ENCODE measurements at regions not wholly inside any gene's neighbourhood (a gene's known extent, or its start where the extent isn't known, plus 50 kb on each side); places are given as distances from the start of the nearest gene placed in this dataset.
"Not testable (repeated sequence)": the region's sequence is repeated elsewhere in the genome, so short reads cannot be mapped to it uniquely, and the experiment has no call there.

DNA sequence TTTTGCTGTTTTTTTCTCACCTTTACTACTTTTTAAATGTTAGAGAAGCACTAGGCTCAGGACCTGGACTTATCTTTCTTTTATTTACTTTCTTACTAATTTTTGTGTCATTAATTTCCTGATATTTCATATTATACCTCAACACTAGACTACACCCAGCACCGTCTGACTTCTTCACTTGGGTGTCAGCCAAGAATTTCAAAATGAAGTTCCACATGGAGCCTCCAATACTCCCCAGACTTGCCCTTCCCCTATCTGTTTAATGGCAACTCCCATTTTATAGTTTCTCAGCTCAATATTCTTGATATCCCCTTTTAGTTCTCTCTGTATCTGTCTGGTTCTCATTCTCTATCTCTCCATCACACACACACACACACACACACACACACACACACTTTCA lies 139.3 kb downstream of the USP22 start:
- not testable (repeated sequence) for H2BK15ac ChIP-seq (ENCODE audit: low read depth, poor library complexity, severe bottlenecking); H3K4me1 ChIP-seq (ENCODE audit: control insufficient read depth, insufficient read depth, low read depth, low read length); H2AFZ ChIP-seq (ENCODE audit: low read depth, low read length); H2BK12ac ChIP-seq (ENCODE audit: low read length in 2 of 2); H2AK5ac ChIP-seq (ENCODE audit: low read length, severe bottlenecking); H3K27ac ChIP-seq (ENCODE audit: low read length, poor library complexity, severe bottlenecking); DNase-seq; H4K91ac ChIP-seq (ENCODE audit: low read length); H2BK5ac ChIP-seq (ENCODE audit: low read depth, low read length, poor library complexity, severe bottlenecking); H3K4me2 ChIP-seq (ENCODE audit: low read length, poor library complexity, severe bottlenecking); H3K14ac ChIP-seq (ENCODE audit: low read length in 2 of 2); H3K18ac ChIP-seq (ENCODE audit: low read depth in 1 of 2, low read length in 2 of 2); H3K4me3 ChIP-seq (ENCODE audit: insufficient read depth in 1 of 2, low read depth in 1 of 2, low read length in 2 of 2); H3K9me3 ChIP-seq (ENCODE audit: control insufficient read depth, low read length); H2BK120ac ChIP-seq (ENCODE audit: low read depth, low read length); H3K23ac ChIP-seq (ENCODE audit: low read length in 2 of 2); H3K9ac ChIP-seq (ENCODE audit: low read length); H3K27me3 ChIP-seq (ENCODE audit: control insufficient read depth in 1 of 2, insufficient read depth in 1 of 2, low read length in 2 of 2); H4K8ac ChIP-seq (ENCODE audit: low read length); H3K4ac ChIP-seq (ENCODE audit: low read depth in 1 of 2, low read length in 2 of 2)
- Histone ChIP-seq H3K79me1 (replicated peaks; ENCODE audit: low read length, poor library complexity, severe bottlenecking) (peaks cover 14% of the 10 kb centered on the region), H3K36me3 (ENCODE audit: control insufficient read depth in 1 of 2, insufficient read depth in 2 of 2, low read depth in 1 of 2, low read length in 2 of 2) (peaks cover 0 to 16% of the 10 kb centered on the region in 2 experiments)
- 78% methylated on average over 1 of the region's 1 CpG for WGBS

DNA sequence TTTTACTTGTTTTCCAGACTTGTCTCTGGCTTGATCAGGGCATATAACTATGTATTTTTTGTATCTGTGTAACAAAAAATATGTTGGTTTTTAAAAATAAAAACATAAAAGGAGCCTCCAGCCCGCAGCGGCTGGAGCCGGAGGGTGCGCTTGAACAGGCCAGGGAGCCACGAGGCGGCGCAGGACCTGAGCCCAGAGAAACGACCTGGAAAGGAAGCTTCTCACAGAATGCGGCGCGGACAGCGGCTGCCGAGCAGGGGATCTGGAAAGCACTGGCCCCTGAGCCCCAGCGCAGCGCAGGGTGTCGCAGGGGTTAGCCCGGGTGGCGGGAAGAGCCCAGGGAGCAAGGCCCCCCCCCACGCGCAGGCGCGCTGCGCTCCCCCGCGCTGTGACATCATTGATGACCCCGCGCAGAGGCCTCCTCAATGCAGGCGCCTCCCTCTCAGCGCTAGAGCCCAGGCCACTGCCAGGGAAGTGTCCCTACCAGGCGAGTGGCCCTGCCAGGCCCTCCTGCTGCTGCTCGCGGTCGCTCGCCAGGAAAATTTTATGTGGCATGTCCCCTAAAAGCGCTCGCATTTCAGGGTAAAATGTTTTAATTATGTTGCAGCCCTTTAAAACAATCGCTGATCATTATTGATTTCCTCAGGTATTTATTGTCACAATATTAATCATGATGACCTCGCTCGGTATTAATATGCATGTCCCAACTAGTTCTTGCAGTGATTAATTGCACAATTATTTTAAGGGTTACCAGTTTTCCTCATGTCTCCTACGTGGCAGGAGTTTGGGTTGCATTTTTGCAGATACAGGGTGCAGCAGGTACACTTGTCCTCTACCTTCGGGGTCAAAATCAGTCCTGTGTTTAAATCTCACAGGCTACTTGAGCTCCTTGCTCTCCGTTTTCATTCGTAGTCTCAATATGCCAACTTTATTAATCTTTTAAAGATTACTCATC lies 134.2 kb downstream of the USP22 start:
- no peaks in the 10 kb centered on the region for H3K9me3 ChIP-seq (ENCODE audit: control insufficient read depth, low read length)
- peak overlapping the region; percentile 85 for H2AFZ ChIP-seq (ENCODE audit: low read depth, low read length)
- H3K23ac ChIP-seq (ENCODE audit: low read length in 2 of 2) = no peak overlapping the region
- WGBS = 9% methylated on average over 38 of the region's 43 CpGs
- peak; percentile 83 for DNase-seq
- no peak overlapping the region for H2BK15ac ChIP-seq (ENCODE audit: low read depth, poor library complexity, severe bottlenecking)
- no peak overlapping the region for H3K4ac ChIP-seq (ENCODE audit: low read depth in 1 of 2, low read length in 2 of 2)
- no peak overlapping the region for H2BK5ac ChIP-seq (ENCODE audit: low read depth, low read length, poor library complexity, severe bottlenecking)
- no peak overlapping the region for H2BK120ac ChIP-seq (ENCODE audit: low read depth, low read length)
- peak overlapping the region; percentile 79 for H4K8ac ChIP-seq (ENCODE audit: low read length)
- peaks cover 12% of the 10 kb centered on the region for H3K79me1 ChIP-seq (replicated peaks; ENCODE audit: low read length, poor library complexity, severe bottlenecking)
- H2AK5ac ChIP-seq (ENCODE audit: low read length, severe bottlenecking) = no peak overlapping the region
- peak overlapping the region; percentile 53 for H3K27ac ChIP-seq (ENCODE audit: low read length, poor library complexity, severe bottlenecking)
- H3K27me3 ChIP-seq (ENCODE audit: control insufficient read depth in 1 of 2, insufficient read depth in 1 of 2, low read length in 2 of 2) = no peaks in the 10 kb centered on the region
- peak overlapping the region; percentile 31 to 75 for H3K4me3 ChIP-seq (ENCODE audit: insufficient read depth in 1 of 2, low read depth in 1 of 2, low read length in 2 of 2)
- no peak overlapping the region for H2BK12ac ChIP-seq (ENCODE audit: low read length in 2 of 2)
- no peak overlapping the region for H3K14ac ChIP-seq (ENCODE audit: low read length in 2 of 2)
- peak overlapping the region; percentile 53 for H3K4me2 ChIP-seq (ENCODE audit: low read length, poor library complexity, severe bottlenecking)
- peak overlapping the region in 1 of 2 experiments; percentile 81 for H3K18ac ChIP-seq (ENCODE audit: low read depth in 1 of 2, low read length in 2 of 2)
- H4K91ac ChIP-seq (ENCODE audit: low read length) = no peak overlapping the region
- H3K4me1 ChIP-seq (ENCODE audit: control insufficient read depth, insufficient read depth, low read depth, low read length) = peaks cover 4% of the 10 kb centered on the region
- H3K9ac ChIP-seq (ENCODE audit: low read length) = peak overlapping the region; percentile 89
- H3K36me3 ChIP-seq (ENCODE audit: control insufficient read depth in 1 of 2, insufficient read depth in 2 of 2, low read depth in 1 of 2, low read length in 2 of 2) = peaks cover 0 to 10% of the 10 kb centered on the region in 2 experiments

DNA sequence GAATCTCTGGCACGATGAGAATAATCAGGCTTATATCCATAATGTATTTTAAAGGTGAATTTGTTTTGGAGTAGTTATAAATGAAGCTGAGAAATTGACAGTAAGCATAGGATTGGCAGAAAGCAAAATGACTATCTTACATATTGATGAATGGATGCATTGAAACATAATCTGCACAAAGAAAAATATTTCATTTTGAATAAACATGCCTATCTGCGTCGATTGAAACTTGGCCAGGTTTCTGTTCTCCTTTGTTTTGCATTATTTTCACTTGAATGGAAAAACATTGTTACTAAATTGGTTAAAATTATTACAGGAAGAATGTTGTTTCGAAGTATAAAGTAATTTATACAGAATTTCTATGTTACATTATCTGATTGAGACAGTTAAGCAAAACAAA lies 128.2 kb downstream of the USP22 start:
- Histone ChIP-seq H2BK15ac (ENCODE audit: low read depth, poor library complexity, severe bottlenecking) (no peak overlapping the region), H3K27ac (ENCODE audit: low read length, poor library complexity, severe bottlenecking) (no peak overlapping the region), H2BK12ac (ENCODE audit: low read length in 2 of 2) (no peak overlapping the region), H3K79me1 (replicated peaks; ENCODE audit: low read length, poor library complexity, severe bottlenecking) (peaks cover 8% of the 10 kb centered on the region), H2AK5ac (ENCODE audit: low read length, severe bottlenecking) (no peak overlapping the region), H3K27me3 (ENCODE audit: control insufficient read depth in 1 of 2, insufficient read depth in 1 of 2, low read length in 2 of 2) (no peaks in the 10 kb centered on the region), H3K4me3 (ENCODE audit: insufficient read depth in 1 of 2, low read depth in 1 of 2, low read length in 2 of 2) (no peak overlapping the region), H3K14ac (ENCODE audit: low read length in 2 of 2) (no peak overlapping the region), H2AFZ (ENCODE audit: low read depth, low read length) (no peak overlapping the region), H2BK120ac (ENCODE audit: low read depth, low read length) (no peak overlapping the region), H3K18ac (ENCODE audit: low read depth in 1 of 2, low read length in 2 of 2) (no peak overlapping the region), H4K91ac (ENCODE audit: low read length) (no peak overlapping the region), H3K36me3 (ENCODE audit: control insufficient read depth in 1 of 2, insufficient read depth in 2 of 2, low read depth in 1 of 2, low read length in 2 of 2) (no peaks in the 10 kb centered on the region), H2BK5ac (ENCODE audit: low read depth, low read length, poor library complexity, severe bottlenecking) (no peak overlapping the region), H3K4me2 (ENCODE audit: low read length, poor library complexity, severe bottlenecking) (no peak overlapping the region), H3K9me3 (ENCODE audit: control insufficient read depth, low read length) (no peaks in the 10 kb centered on the region), H3K23ac (ENCODE audit: low read length in 2 of 2) (no peak overlapping the region), H3K4me1 (ENCODE audit: control insufficient read depth, insufficient read depth, low read depth, low read length) (peaks cover under 1% of the 10 kb centered on the region), H3K4ac (ENCODE audit: low read depth in 1 of 2, low read length in 2 of 2) (no peak overlapping the region), H3K9ac (ENCODE audit: low read length) (no peak overlapping the region), H4K8ac (ENCODE audit: low read length) (no peak overlapping the region)
- 100% methylated on average over 1 of the region's 4 CpGs for WGBS
- DNase-seq = no peak

DNA sequence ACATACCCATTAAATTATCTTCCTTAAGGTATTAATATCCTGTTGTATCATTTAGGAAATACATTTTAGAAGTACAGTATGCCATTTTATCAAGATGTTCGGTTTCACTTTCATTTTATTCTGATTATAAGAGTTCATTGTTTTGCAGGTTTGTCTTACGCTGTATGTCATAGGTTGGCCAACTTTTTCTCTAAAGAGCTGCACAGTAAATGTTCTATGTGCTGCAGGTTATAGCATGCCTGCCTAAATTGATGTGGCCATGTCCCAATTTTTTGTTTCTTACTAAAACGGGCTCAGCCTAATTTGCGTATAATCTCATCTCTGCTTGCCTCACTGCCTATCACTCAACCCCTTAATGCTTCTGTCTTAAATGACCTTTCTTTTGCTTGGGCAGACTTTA lies 126.4 kb downstream of the USP22 start:
- Histone ChIP-seq H3K79me1 (replicated peaks; ENCODE audit: low read length, poor library complexity, severe bottlenecking) (peaks cover 6% of the 10 kb centered on the region), H3K9ac (ENCODE audit: low read length) (peak overlapping the region; percentile 1), H2BK15ac (ENCODE audit: low read depth, poor library complexity, severe bottlenecking) (no peak overlapping the region), H3K14ac (ENCODE audit: low read length in 2 of 2) (no peak overlapping the region), H2BK120ac (ENCODE audit: low read depth, low read length) (no peak overlapping the region), H3K36me3 (ENCODE audit: control insufficient read depth in 1 of 2, insufficient read depth in 2 of 2, low read depth in 1 of 2, low read length in 2 of 2) (no peaks in the 10 kb centered on the region), H4K8ac (ENCODE audit: low read length) (no peak overlapping the region), H2BK5ac (ENCODE audit: low read depth, low read length, poor library complexity, severe bottlenecking) (no peak overlapping the region), H2AK5ac (ENCODE audit: low read length, severe bottlenecking) (no peak overlapping the region), H3K23ac (ENCODE audit: low read length in 2 of 2) (no peak overlapping the region), H3K9me3 (ENCODE audit: control insufficient read depth, low read length) (no peaks in the 10 kb centered on the region), H3K4ac (ENCODE audit: low read depth in 1 of 2, low read length in 2 of 2) (no peak overlapping the region), H3K27me3 (ENCODE audit: control insufficient read depth in 1 of 2, insufficient read depth in 1 of 2, low read length in 2 of 2) (no peaks in the 10 kb centered on the region), H3K18ac (ENCODE audit: low read depth in 1 of 2, low read length in 2 of 2) (no peak overlapping the region), H2BK12ac (ENCODE audit: low read length in 2 of 2) (no peak overlapping the region), H2AFZ (ENCODE audit: low read depth, low read length) (no peak overlapping the region), H3K4me3 (ENCODE audit: insufficient read depth in 1 of 2, low read depth in 1 of 2, low read length in 2 of 2) (peak overlapping the region in 1 of 2 experiments; percentile 48), H3K27ac (ENCODE audit: low read length, poor library complexity, severe bottlenecking) (no peak overlapping the region), H3K4me2 (ENCODE audit: low read length, poor library complexity, severe bottlenecking) (no peak overlapping the region), H3K4me1 (ENCODE audit: control insufficient read depth, insufficient read depth, low read depth, low read length) (peaks cover 2% of the 10 kb centered on the region), H4K91ac (ENCODE audit: low read length) (no peak overlapping the region)
- DNase-seq = no peak
- WGBS = 97% methylated on average over 4 of the region's 4 CpGs
